ENCODE measurements at regions not wholly inside any gene's neighbourhood (a gene's known extent, or its start where the extent isn't known, plus 50 kb on each side); places are given as distances from the start of the nearest gene placed in this dataset.

- Histone ChIP-seq H3K4me3 (no peak overlapping the region), H3K27ac (no peak overlapping the region), H3K9me3 (no peaks in the 10 kb centered on the region), H3K36me3 (no peaks in the 10 kb centered on the region), H3K27me3 (no peaks in the 10 kb centered on the region), H3K4me1 (no peaks in the 10 kb centered on the region)
- TF ChIP-seq POLR2A (IDR thresholded peaks at IDR 0.05) (no peak), CTCF (IDR thresholded peaks at IDR 0.05) (no peak)
- no peak for DNase-seq (ENCODE audit: extremely low spot score in 2 of 2)
- intact Hi-C loops (cut with DNase I), result no loop called here
These were observed 336.4 kb upstream of the CTNNB1 start for GRCh38 chr3:40862946-40863345.

- H3K4me3 ChIP-seq, result no peak overlapping the region
- H3K27me3 ChIP-seq, result no peaks in the 10 kb centered on the region
- TF ChIP-seq POLR2AphosphoS5 (IDR thresholded peaks at IDR 0.05; ENCODE audit: insufficient read depth in 1 of 2, low read depth in 1 of 2), result no peak
- no peak for TF ChIP-seq CTCF (IDR thresholded peaks at IDR 0.05)
- no peak for TF ChIP-seq POLR2A (IDR thresholded peaks at IDR 0.05)
- H3K4me1 ChIP-seq, result no peaks in the 10 kb centered on the region
- intact Hi-C loops (cut with DNase I), result no loop called here
- H3K36me3 ChIP-seq, result no peaks in the 10 kb centered on the region
- H3K9me3 ChIP-seq, result no peaks in the 10 kb centered on the region
- no peak overlapping the region for H3K27ac ChIP-seq
- no peak for DNase-seq (ENCODE audit: extremely low spot score in 2 of 2)
These were observed 335.0 kb upstream of the CTNNB1 start for GRCh38 chr3:40864146-40864782.

- H3K27ac ChIP-seq, result no peak overlapping the region
- intact Hi-C loops (cut with DNase I), result no loop called here
- no peaks in the 10 kb centered on the region for H3K36me3 ChIP-seq
- no peak for DNase-seq (ENCODE audit: extremely low spot score in 2 of 2)
- H3K9me3 ChIP-seq, result no peaks in the 10 kb centered on the region
- TF ChIP-seq POLR2AphosphoS5 (IDR thresholded peaks at IDR 0.05; ENCODE audit: insufficient read depth in 1 of 2, low read depth in 1 of 2), result no peak
- TF ChIP-seq CTCF (IDR thresholded peaks at IDR 0.05), result no peak
- no peak for TF ChIP-seq POLR2A (IDR thresholded peaks at IDR 0.05)
- no peaks in the 10 kb centered on the region for H3K27me3 ChIP-seq
- H3K4me3 ChIP-seq, result no peak overlapping the region
- H3K4me1 ChIP-seq, result no peaks in the 10 kb centered on the region
These were observed 334.4 kb upstream of the CTNNB1 start for GRCh38 chr3:40864915-40865314.

- intact Hi-C loops (cut with DNase I), result no loop called here
- TF ChIP-seq CTCF (IDR thresholded peaks at IDR 0.05), result no peak
- DNase-seq (ENCODE audit: extremely low spot score in 2 of 2), result no peak
These were observed 331.5 kb upstream of the CTNNB1 start for GRCh38 chr3:40867797-40868196.

GRCh38 chr3:40869013-40869412 is 330.3 kb upstream of the CTNNB1 start:
- no peak overlapping the region for H3K4me3 ChIP-seq
- H3K9me3 ChIP-seq, result no peaks in the 10 kb centered on the region
- intact Hi-C loops (cut with DNase I), result no loop called here
- no peaks in the 10 kb centered on the region for H3K4me1 ChIP-seq
- no peak overlapping the region for H3K27ac ChIP-seq
- no peaks in the 10 kb centered on the region for H3K36me3 ChIP-seq
- no peak for DNase-seq (ENCODE audit: extremely low spot score in 2 of 2)
- H3K27me3 ChIP-seq, result no peaks in the 10 kb centered on the region
- no peak for TF ChIP-seq CTCF (IDR thresholded peaks at IDR 0.05)

More at GRCh38 chr3:40867797-40868196, 331.5 kb upstream of the CTNNB1 start:
- no peaks in the 10 kb centered on the region for H3K9me3 ChIP-seq
- H3K4me3 ChIP-seq, result no peak overlapping the region
- no peak overlapping the region for H3K27ac ChIP-seq
- no peaks in the 10 kb centered on the region for H3K36me3 ChIP-seq
- no peaks in the 10 kb centered on the region for H3K4me1 ChIP-seq
- H3K27me3 ChIP-seq, result no peaks in the 10 kb centered on the region
